SK-N-SH treated with all-trans-retinoic acid at 6 μM for 48 hours (cell line): ENCODE measurements at regions not wholly inside any gene's neighbourhood (a gene's known extent, or its start where the extent isn't known, plus 50 kb on each side); places are given as distances from the start of the nearest gene placed in this dataset.

Experiments used
- ATAC-seq: fragments of 200-7000 bp; cut with Tn5 transposase; 3 replicates; pipeline ENCODE4 v1.9.1; 2020; ENCODE audit warnings: mild to moderate bottlenecking, moderate library complexity
- ARNTL ChIP-seq: fragments of 450-650 bp; formaldehyde crosslinking; IDR thresholded peaks from 2 replicates; pipeline ENCODE4 v1.5.0; 2020; ENCODE audit warnings: low read depth, mild to moderate bottlenecking, moderate library complexity, borderline replicate concordance
- BACH2 ChIP-seq: fragments of 250-450 bp; sonication (Bioruptor Pico); IDR thresholded peaks from 2 replicates; pipeline ENCODE4 v1.9.0; 2021; ENCODE audit warnings: mild to moderate bottlenecking, borderline replicate concordance
- CREB5 ChIP-seq: fragments of 250-450 bp; sonication (Bioruptor Pico); IDR thresholded peaks from 2 replicates; pipeline ENCODE4 v1.5.1; 2020; ENCODE audit warnings: low read depth, mild to moderate bottlenecking, moderate library complexity
- CSDC2 ChIP-seq: fragments of 250-450 bp; sonication (Bioruptor Pico); IDR thresholded peaks from 2 replicates; pipeline ENCODE4 v1.5.0; 2020; ENCODE audit warnings: mild to moderate bottlenecking, moderate library complexity
- CSRNP3 ChIP-seq: fragments of 250-450 bp; sonication (Bioruptor Pico); IDR thresholded peaks from 2 replicates; pipeline ENCODE4 v1.5.1; 2021; ENCODE audit warnings: mild to moderate bottlenecking, moderate library complexity
- ESRRG ChIP-seq: fragments of 250-450 bp; sonication (Bioruptor Pico); IDR thresholded peaks from 2 replicates; pipeline ENCODE4 v1.6.1; 2021; ENCODE audit warnings: mild to moderate bottlenecking
- GLIS3 ChIP-seq: fragments of 250-450 bp; sonication (Bioruptor Pico); IDR thresholded peaks from 2 replicates; pipeline ENCODE4 v1.5.0; 2020; ENCODE audit warnings: mild to moderate bottlenecking, moderate library complexity
- ISL1 ChIP-seq: fragments of 250-450 bp; sonication (Bioruptor Pico); IDR thresholded peaks from 2 replicates; pipeline ENCODE4 v2.1.2; 2022; ENCODE audit warnings: mild to moderate bottlenecking, moderate library complexity
- OSR1 ChIP-seq: fragments of 250-450 bp; sonication (Bioruptor Pico); IDR thresholded peaks from 2 replicates; pipeline ENCODE4 v1.8.0; 2022; ENCODE audit warnings: moderate library complexity, mild to moderate bottlenecking, inconsistent platforms
- PATZ1 ChIP-seq: fragments of 250-450 bp; sonication (Bioruptor Pico); IDR thresholded peaks from 2 replicates; pipeline ENCODE4 v1.8.0; 2020; ENCODE audit warnings: mild to moderate bottlenecking, moderate library complexity, borderline replicate concordance
- POU6F1 ChIP-seq: fragments of 250-450 bp; sonication (Bioruptor Pico); IDR thresholded peaks from 2 replicates; pipeline ENCODE4 v1.8.0; 2021; ENCODE audit warnings: low read depth, mild to moderate bottlenecking, moderate library complexity, borderline replicate concordance
- PPARA ChIP-seq: fragments of 250-450 bp; sonication (Bioruptor Pico); IDR thresholded peaks from 2 replicates; pipeline ENCODE4 v1.5.0; 2020; ENCODE audit warnings: mild to moderate bottlenecking, borderline replicate concordance
- RARB ChIP-seq: fragments of 250-450 bp; sonication (Bioruptor Pico); IDR thresholded peaks from 2 replicates; pipeline ENCODE4 v1.8.0; 2021; ENCODE audit warnings: mild to moderate bottlenecking, moderate library complexity
- SNAI2 ChIP-seq: fragments of 250-450 bp; sonication (Bioruptor Pico); IDR thresholded peaks from 2 replicates; pipeline ENCODE4 v1.5.0; 2020; ENCODE audit warnings: mild to moderate bottlenecking, moderate library complexity
- TCF4 ChIP-seq: fragments of 250-450 bp; sonication (Bioruptor Pico); IDR thresholded peaks from 2 replicates; pipeline ENCODE4 v1.8.0; 2021; ENCODE audit warnings: mild to moderate bottlenecking, moderate library complexity, borderline replicate concordance
- TOX ChIP-seq: fragments of 250-450 bp; sonication (Bioruptor Pico); IDR thresholded peaks from 2 replicates; pipeline ENCODE4 v1.8.0; 2021; ENCODE audit warnings: mild to moderate bottlenecking, moderate library complexity, borderline replicate concordance
- TSHZ2 ChIP-seq: fragments of 250-450 bp; sonication (Bioruptor Pico); IDR thresholded peaks from 2 replicates; pipeline ENCODE4 v1.5.0; 2020; ENCODE audit warnings: mild to moderate bottlenecking, moderate library complexity
- ZC3H10 ChIP-seq: fragments of 250-450 bp; sonication (Bioruptor Pico); IDR thresholded peaks from 2 replicates; pipeline ENCODE4 v1.5.1; 2021; ENCODE audit warnings: mild to moderate bottlenecking, moderate library complexity
- ZFP3 ChIP-seq: fragments of 250-450 bp; sonication (Bioruptor Pico); IDR thresholded peaks from 2 replicates; pipeline ENCODE4 v1.5.0; 2020; ENCODE audit warnings: mild to moderate bottlenecking, moderate library complexity
- ZFP30 ChIP-seq: fragments of 450-650 bp; formaldehyde crosslinking; IDR thresholded peaks from 2 replicates; pipeline ENCODE4 v1.5.0; 2022; ENCODE audit warnings: mild to moderate bottlenecking, moderate library complexity
- ZNF565 ChIP-seq: fragments of 450-650 bp; formaldehyde crosslinking; conservative IDR thresholded peaks from 2 replicates; pipeline ENCODE4 v1.5.0; 2020; ENCODE audit warnings: low read depth, mild to moderate bottlenecking, moderate library complexity
- ZNF70 ChIP-seq: fragments of 450-650 bp; formaldehyde crosslinking; IDR thresholded peaks from 2 replicates; pipeline ENCODE4 v1.5.0; 2020; ENCODE audit warnings: mild to moderate bottlenecking, moderate library complexity
- ZNF8 ChIP-seq: fragments of 450-650 bp; formaldehyde crosslinking; IDR thresholded peaks from 2 replicates; pipeline ENCODE4 v1.5.0; 2020; ENCODE audit warnings: mild to moderate bottlenecking, moderate library complexity

- TF ChIP-seq SNAI2 (CRISPR knock-in tag) (no peak), ESRRG (CRISPR knock-in tag) (no peak), PPARA (CRISPR knock-in tag) (no peak), ARNTL (no peak), TOX (CRISPR knock-in tag) (no peak), ZNF8 (CRISPR knock-in tag) (no peak), TCF4 (no peak), ZNF70 (CRISPR knock-in tag) (no peak), GLIS3 (CRISPR knock-in tag) (no peak), BACH2 (no peak), OSR1 (CRISPR knock-in tag) (no peak), TSHZ2 (CRISPR knock-in tag) (no peak), ZFP3 (CRISPR knock-in tag) (no peak), POU6F1 (CRISPR knock-in tag) (no peak)
- TF ChIP-seq, all 23 proteins: peak for 0
- no peak for ATAC-seq
These were observed 140.5 kb upstream of the GYPC start for GRCh38 chr2:126515471-126515870.

GRCh38 chr2:126518196-126518595 lies 137.8 kb upstream of the GYPC start:
- no peak for ATAC-seq

More at GRCh38 chr2:126518196-126518595, 137.8 kb upstream of the GYPC start:
- TF ChIP-seq GLIS3 (CRISPR knock-in tag): no peak
- no peak for TF ChIP-seq CSRNP3
- TF ChIP-seq ISL1 (CRISPR knock-in tag): no peak
- no peak for TF ChIP-seq OSR1 (CRISPR knock-in tag)
- no peak for TF ChIP-seq SNAI2 (CRISPR knock-in tag)
- TF ChIP-seq ZFP30 (CRISPR knock-in tag): no peak
- no peak for TF ChIP-seq ZC3H10 (CRISPR knock-in tag)
- no peak for TF ChIP-seq TSHZ2 (CRISPR knock-in tag)
- TF ChIP-seq POU6F1 (CRISPR knock-in tag): no peak
- TF ChIP-seq ZNF565 (CRISPR knock-in tag): no peak
- no peak for TF ChIP-seq ZFP3 (CRISPR knock-in tag)
- no peak for TF ChIP-seq PATZ1 (CRISPR knock-in tag)
- TF ChIP-seq CSDC2 (CRISPR knock-in tag): no peak
- no peak for TF ChIP-seq RARB
- TF ChIP-seq TOX (CRISPR knock-in tag): no peak
- TF ChIP-seq BACH2: no peak
- no peak for TF ChIP-seq PPARA (CRISPR knock-in tag)
- TF ChIP-seq CREB5 (CRISPR knock-in tag): no peak
- TF ChIP-seq ZNF70 (CRISPR knock-in tag): no peak
- TF ChIP-seq ZNF8 (CRISPR knock-in tag): no peak
